GM18907 (cell line): ENCODE measurements at regions not wholly inside any gene's neighbourhood (a gene's known extent, or its start where the extent isn't known, plus 50 kb on each side); places are given as distances from the start of the nearest gene placed in this dataset.
"Not testable (repeated sequence)": the region's sequence is repeated elsewhere in the genome, so short reads cannot be mapped to it uniquely, and the experiment has no call there.

Experiments
- ATAC-seq: cut with Tn5 transposase; IDR thresholded peaks from one replicate; pipeline ENCODE4 v1.9.1; 2021; ENCODE audit warnings: mild to moderate bottlenecking, moderate library complexity; ENCODE audit not compliant: unreplicated experiment

DNA sequence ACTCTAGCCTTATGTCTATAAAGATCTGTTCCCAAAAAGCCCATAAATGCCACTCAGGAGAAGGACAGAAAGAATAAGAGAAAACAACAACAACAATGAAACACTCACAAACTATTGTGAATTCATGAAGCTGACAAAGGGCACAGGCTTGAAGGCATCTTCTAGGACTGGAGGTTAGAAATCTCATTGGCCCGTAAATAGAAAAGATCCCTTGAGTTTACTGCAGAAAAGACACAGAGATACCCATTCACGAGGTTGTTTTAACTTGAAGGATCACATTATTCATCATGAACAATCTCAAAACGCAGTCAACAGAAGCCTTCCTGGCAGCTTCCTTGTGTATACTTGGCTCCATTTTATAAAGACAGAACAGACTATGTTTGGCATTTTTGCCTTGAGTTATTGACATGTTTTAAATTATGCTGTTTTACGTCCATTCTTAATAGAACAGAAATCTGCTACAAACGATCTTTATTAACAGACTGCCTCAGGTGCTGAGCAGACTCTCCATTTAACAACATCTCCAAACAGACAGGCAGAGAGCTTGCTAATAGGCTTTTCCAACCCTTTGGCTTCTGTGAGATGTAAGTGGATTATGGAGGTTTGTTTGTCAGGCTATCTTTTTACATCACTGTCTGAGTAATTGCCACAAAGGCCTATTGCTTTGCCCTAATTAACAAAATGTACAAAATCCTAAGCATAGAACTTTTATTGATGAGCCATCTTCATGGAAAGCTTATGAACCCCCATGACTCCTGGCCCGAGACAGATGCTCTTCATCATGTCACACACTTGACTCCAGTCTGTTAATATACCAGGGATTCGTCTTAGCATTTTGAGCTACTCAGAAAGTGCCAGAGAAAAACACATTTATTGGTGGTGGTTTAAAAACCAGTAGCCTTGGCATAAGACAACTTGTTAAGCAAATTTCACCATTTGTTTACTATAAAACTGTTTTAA is 735.3 kb upstream of the ZNF608 start:
- no peak for ATAC-seq

DNA sequence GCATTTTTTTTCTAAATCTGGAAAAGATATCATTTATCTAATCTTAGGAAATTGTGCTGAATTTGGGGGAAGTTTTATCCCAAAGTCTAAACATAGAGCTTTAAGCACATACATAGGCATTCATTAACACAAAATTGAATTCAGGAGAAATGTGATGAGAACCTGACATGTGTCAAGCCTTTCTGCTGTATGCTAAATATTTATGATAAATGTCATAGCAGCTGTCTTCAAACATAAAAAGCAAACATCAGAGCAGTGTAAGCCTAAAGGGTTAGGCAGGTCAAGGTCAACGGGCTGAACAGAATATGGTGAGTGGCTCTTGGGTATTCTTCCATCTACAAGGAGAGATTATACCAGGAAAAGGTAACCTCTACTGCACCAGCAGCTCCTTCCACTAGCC is 737.2 kb upstream of the ZNF608 start:
- no peak for ATAC-seq

DNA sequence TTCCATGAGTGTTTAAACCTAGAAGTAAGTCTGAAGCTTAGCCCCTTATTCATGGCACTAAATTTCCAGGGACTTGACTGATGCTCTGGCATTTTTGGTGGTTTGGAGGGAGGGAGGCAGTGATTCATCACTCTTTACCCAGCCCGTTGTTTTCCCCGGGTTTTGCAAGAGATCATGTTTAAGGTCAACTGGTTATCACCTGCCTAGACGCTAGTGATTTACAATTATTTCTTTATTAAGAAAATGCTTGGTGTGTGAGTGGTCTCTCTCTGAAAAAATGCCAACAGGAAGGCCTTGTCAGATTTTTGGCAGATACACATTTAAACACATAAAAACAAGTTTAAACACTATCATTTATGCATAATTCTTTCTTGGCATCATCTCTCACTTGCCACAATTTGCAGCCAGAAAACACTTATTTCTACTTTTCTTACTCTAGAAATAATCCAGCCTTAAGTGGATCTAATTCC is 737.9 kb upstream of the ZNF608 start:
- ATAC-seq, result no peak

- ATAC-seq, result no peak
These were observed 738.6 kb upstream of the ZNF608 start for GRCh38 chr5:125484742-125485641.

GRCh38 chr5:125485771-125486170 is 739.3 kb upstream of the ZNF608 start:
- ATAC-seq, result no peak

- no peak for ATAC-seq
These were observed 740.2 kb upstream of the ZNF608 start for GRCh38 chr5:125486634-125487033.

DNA sequence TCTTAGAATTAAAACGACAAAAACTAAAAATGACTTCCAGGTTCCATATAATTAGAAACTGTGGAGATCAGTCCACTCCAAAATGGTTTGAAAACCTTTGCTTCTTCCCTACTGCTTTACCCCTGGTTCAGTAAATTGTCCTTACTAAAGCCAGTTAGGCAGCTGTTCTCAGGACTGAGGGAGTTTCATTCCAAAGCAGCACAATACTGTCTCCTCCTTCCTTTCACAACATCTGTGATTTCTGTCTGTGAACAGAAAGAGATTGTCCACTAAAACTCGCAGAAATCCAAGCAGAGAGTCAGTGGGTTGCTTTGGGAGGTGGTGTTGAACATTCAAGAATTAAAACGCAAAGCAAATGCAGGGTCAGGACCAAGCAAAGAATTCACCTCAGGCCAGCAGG is 740.8 kb upstream of the ZNF608 start:
- no peak for ATAC-seq

GRCh38 chr5:125487652-125488051 is 741.2 kb upstream of the ZNF608 start:
- not testable (repeated sequence) for ATAC-seq

DNA sequence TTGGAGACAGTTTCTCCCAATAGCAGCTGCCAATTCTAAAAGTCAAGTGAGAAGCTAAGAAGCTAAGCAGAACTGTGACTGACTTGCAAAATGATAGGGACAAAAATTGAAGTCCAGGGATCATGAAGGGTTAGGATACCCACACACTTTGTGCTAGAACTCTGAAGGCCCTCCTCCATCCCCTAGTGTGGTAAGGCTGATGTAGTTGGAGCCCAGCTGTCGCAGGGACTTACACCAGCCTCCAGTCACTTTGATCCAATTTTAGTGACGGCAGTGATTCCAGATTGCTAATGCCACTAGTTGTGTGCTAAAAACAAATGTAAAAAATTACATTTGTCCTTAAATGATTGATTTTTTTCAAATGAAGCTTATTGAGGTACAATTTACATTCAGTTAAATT is 742.7 kb upstream of the ZNF608 start:
- no peak for ATAC-seq

GRCh38 chr5:125491986-125492492 is 745.6 kb upstream of the ZNF608 start:
- no peak for ATAC-seq

GRCh38 chr5:125492977-125493376 is 746.5 kb upstream of the ZNF608 start:
- no peak for ATAC-seq

- ATAC-seq, result no peak
These were observed 750.0 kb upstream of the ZNF608 start for GRCh38 chr5:125496393-125496792.

- ATAC-seq, result no peak
These were observed 751.2 kb upstream of the ZNF608 start for GRCh38 chr5:125497651-125498050.

DNA sequence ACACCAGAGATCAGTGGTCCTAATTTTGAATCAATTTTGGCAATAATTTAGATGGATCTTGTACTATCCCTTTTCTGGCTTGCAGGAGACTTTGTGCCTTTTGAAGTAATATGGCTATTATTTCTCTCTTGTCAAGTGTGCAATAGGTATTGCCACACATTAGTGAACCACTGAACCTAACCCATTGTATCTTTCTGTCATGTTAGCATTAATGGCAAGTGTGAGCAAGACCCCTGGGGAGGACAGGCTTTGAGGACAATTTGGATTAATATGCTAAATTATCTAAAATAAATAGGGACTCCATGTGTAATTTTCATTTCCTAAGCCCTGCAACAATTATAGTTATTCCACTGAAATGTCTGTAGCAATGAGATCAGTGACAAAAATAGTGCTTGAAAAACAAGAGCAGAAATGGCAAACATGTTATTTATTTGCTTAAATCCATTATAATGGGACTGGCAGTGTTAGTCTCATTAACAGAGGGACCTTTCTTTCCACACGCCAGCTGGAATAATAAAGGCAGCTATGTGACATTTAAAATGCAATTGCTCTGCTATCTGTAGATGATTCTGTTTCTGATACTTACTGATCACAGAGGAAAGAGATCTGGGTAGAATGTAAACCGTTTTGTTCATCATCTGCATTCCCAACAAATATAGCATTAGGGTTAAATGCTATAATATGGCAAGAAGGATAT is 753.3 kb upstream of the ZNF608 start:
- no peak for ATAC-seq

DNA sequence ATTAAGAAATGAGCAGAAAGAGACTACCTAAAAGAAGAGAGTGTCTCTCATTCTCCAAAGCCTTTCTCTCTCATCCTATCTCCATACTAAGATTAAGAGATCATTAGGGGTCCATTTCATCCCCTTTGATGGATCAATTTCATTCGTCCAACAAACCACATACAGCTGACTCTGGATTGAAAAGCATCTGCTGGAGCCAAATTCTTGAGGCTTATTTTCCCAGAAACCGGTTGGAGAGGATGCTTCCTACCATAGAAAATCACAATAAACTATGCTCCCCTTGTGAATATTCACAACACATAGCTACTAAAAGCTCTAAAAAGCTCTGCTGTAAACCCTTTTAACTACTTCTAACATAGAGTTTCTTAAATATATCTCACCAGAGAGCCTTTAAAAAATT is 755.0 kb upstream of the ZNF608 start:
- ATAC-seq, result no peak

- no peak for ATAC-seq
These were observed 757.5 kb upstream of the ZNF608 start for GRCh38 chr5:125503946-125504345.

DNA sequence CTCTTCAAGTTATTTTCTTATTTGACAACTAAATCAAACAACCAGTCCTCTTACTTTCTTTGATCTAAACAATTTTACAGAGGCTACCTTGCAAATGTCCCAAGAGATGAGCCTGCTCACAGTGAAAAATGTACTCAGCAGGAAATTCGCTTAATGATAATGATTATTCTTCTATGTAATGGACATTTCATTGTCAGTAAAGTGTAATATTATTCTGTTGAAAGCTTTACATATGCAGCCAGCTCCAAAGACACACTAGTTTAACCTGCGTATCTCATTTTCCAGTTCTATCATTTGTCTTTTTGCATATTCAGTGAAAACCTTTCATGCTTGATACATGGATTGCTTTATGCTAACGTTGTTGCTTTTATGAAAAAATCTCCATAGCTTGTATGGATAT is 758.7 kb upstream of the ZNF608 start:
- ATAC-seq, result no peak

GRCh38 chr5:125506124-125506523 is 759.7 kb upstream of the ZNF608 start:
- no peak for ATAC-seq

GRCh38 chr5:125508225-125508624 is 761.8 kb upstream of the ZNF608 start:
- ATAC-seq, result no peak

DNA sequence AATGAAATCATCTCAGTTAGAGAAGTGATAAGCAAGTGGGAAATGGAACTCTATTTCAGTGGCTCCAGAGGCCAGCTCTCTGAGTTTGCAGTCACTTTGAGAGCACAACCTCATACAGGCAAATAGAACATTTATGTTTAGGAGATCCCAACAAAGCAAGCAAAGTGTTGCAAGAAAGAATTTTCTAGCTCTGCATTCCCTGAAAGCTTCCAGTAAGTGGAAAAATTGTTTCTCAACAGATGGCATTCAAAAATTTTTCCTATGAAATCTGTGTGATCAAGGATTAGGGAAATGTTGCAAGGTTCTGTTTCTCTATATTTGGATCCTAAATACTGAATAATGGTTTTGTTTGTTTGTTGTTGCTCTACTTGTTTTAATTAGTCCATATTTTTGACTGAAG is 764.2 kb upstream of the ZNF608 start:
- ATAC-seq, result no peak
